ENCODE measurements at regions not wholly inside any gene's neighbourhood (a gene's known extent, or its start where the extent isn't known, plus 50 kb on each side); places are given as distances from the start of the nearest gene placed in this dataset.

DNA sequence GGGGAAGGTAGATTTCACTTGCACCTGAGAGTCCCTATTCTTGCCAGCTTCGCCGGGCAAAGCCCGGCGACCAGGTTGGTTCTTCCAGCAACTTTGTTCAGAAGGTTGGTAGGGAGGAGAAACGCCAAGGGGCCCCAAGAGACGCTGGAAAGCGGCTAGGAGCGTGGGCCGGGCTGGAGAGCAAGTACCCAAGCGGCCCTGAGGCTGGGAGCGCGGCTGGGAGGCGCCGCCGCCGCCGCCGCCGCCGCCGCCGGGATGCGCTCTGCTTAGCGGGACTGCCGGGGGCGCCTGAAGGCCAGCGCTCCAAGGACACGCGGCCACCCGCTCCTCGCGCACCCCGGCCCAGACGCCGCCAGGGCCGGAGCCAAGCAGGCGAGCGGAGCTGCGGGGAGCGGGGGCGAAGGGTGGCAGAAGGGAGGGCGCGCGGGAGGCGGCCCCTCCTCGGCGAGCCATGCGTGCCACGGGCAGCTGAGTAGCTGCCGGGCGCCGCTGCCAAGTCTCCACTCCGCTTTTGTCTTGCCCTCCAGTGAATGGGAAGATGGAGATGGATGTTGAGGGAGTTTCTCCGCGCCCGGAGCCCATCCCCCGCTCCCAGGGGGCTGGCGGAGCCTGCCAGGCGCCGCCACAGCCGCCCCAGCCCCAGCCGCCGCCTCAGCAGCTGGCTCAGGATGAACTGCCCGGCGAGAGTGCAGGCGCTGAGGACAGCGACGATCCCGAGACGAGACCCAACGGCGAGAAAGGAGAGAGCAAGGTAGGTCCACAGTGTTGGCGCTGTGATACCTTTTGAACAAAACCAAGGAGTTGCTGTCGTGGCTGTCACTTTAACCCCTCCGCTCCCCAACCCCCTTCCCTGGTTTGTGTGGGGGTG lies 227.4 kb upstream of the AZI2 start:
- Mint-ChIP-seq H3K27me3 (peaks cover 40 to 45% of the 10 kb centered on the region in 2 donors), H3K27ac (no peak overlapping the region), H3K9me3 (no peaks in the 10 kb centered on the region), H3K36me3 (no peaks in the 10 kb centered on the region), H3K4me1 (peaks cover 0 to 6% of the 10 kb centered on the region in 2 donors), H3K4me3 (no peak overlapping the region)
- ATAC-seq (replicated peaks) (no peak), DNase-seq (no peak)

DNA sequence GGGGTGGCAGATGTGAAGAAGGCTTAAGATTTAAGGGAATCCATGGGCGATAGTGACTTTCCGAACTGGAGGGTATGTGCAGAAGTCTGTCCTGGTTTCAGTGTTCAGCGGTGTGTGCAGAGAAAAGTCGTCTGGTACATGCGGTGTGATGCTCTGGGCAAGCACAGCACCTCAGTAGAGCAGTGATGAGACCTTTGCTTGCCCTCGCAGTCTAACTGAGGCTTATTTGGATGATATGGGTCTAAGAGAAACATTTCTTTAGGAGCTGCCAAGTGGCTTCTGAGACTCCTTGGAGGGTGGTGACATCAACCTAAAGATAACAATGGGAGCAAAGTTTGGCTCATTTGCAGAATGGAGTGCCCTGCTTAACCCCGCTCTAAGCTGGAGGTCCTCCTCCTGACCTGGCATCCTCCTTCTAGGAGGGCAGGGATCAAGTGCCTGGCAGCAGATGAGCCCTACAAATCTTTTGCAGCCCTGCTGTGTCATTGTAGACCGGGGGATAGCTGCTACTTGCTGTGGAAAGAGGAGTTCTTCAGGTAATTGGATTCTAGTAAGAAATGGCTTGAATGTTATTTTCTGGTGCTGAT lies 228.1 kb upstream of the AZI2 start:
- Mint-ChIP-seq H3K4me3 (no peak overlapping the region), H3K9me3 (no peaks in the 10 kb centered on the region), H3K36me3 (no peaks in the 10 kb centered on the region), H3K27me3 (peaks cover 40 to 45% of the 10 kb centered on the region in 2 donors), H3K27ac (no peak overlapping the region), H3K4me1 (peaks cover 0 to 6% of the 10 kb centered on the region in 2 donors)
- ATAC-seq (replicated peaks) (no peak), DNase-seq (no peak)

DNA sequence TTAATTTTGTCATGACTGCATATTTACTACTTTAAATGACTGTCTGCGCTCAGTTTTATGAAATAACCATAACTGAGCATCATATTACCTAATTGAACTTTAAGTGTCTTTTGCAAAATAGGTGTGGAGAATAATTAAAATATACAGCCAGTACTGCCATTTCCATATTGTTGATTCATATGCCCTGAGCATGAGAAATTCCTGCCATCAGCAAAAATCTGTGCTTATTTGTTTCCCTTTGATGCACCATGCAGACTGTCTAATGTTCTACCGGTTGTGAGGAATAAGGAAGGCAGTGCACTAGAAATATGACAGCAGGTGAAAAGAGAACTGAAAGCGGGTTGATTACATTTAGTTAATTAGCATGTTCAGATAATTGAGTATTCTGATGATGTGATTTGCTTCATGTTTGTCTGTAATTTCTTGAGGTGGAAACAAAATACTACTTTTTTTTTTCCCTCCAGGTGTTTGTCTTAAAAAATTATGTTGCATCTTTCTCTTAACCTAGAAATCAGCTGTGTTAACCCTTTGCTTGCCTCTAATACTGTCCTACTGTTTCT lies 229.4 kb upstream of the AZI2 start:
- H3K4me1 Mint-ChIP-seq = peaks cover 0 to 6% of the 10 kb centered on the region in 2 donors
- peaks cover 40 to 45% of the 10 kb centered on the region in 2 donors for H3K27me3 Mint-ChIP-seq
- H3K4me3 Mint-ChIP-seq = no peak overlapping the region
- no peak overlapping the region for H3K27ac Mint-ChIP-seq
- no peaks in the 10 kb centered on the region for H3K9me3 Mint-ChIP-seq
- ATAC-seq (replicated peaks) (no peak), DNase-seq (no peak)
- H3K36me3 Mint-ChIP-seq = no peaks in the 10 kb centered on the region

DNA sequence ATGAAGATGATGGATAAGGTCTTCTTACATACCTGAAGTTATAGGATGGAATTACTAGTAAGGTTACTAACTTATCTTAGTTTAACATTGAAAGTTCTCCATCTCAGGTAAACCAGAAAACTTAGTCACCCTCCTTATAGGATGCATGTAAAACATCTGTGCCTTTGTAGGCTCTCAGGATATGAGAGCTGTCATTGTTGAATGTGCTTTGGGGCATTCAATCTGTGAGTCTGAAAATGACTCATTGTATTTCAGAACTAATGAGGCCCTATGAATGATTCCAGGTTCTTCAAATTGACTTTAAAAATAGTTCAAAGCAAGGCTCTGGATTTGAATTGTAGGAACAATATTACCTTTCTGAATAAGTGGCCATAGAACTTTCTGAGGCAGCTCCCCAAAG lies 237.7 kb upstream of the AZI2 start:
- no peaks in the 10 kb centered on the region for H3K4me1 Mint-ChIP-seq

DNA sequence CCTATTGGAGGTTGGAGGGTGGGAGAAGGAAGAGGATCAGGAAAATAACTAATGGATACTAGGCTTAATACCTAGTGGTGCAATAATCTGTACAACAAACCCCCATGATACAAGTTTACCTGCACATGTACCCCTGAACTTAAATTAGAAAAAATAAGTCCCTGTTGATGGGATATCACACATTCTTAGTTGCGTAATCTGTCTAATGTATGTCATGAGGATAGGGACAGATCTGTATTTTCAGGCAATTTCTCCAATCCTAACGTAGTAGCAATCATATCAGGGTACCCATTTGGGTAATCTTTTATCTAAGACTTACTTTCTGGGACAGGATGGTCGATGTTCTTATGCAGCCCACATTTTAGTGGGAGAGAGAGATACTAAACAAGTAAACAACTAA lies 239.1 kb upstream of the AZI2 start:
- Mint-ChIP-seq H3K27me3 (no peaks in the 10 kb centered on the region), H3K27ac (no peak overlapping the region)
- ATAC-seq (replicated peaks) = no peak

More for the DNA sequence above, 237.7 kb upstream of the AZI2 start:
- H3K36me3 Mint-ChIP-seq = no peaks in the 10 kb centered on the region
- H3K9me3 Mint-ChIP-seq = peaks cover 0 to 3% of the 10 kb centered on the region in 2 donors
- no peak overlapping the region for H3K27ac Mint-ChIP-seq
- DNase-seq (no peak), ATAC-seq (replicated peaks) (no peak)
- no peak overlapping the region for H3K4me3 Mint-ChIP-seq
- no peaks in the 10 kb centered on the region for H3K27me3 Mint-ChIP-seq

DNA sequence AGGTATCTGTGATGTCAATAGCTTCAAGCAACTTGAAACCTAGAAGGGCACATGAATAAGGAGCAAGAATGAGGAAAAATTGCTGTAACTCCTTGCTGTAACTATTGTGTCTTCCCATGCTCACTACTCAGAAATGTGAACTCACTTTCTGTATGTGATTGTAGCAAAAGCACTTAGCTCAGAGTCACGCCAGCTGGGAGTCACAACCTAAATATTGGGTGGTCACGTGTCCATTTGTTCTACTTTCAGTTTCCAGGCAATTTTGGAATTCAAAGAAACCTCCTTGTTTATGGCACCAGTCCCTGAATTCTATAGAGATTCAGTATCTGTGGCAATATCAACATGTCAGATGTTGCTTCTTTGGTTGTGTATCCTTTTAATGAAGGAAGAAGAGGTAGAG lies 241.6 kb upstream of the AZI2 start:
- no peak overlapping the region for H3K4me3 Mint-ChIP-seq
- no peak overlapping the region for H3K27ac Mint-ChIP-seq
- no peak for ATAC-seq (replicated peaks)

More for the DNA sequence above, 239.1 kb upstream of the AZI2 start:
- Mint-ChIP-seq H3K9me3 (peaks cover 0 to 3% of the 10 kb centered on the region in 2 donors), H3K36me3 (no peaks in the 10 kb centered on the region), H3K4me1 (no peaks in the 10 kb centered on the region), H3K4me3 (no peak overlapping the region)
- DNase-seq = no peak

DNA sequence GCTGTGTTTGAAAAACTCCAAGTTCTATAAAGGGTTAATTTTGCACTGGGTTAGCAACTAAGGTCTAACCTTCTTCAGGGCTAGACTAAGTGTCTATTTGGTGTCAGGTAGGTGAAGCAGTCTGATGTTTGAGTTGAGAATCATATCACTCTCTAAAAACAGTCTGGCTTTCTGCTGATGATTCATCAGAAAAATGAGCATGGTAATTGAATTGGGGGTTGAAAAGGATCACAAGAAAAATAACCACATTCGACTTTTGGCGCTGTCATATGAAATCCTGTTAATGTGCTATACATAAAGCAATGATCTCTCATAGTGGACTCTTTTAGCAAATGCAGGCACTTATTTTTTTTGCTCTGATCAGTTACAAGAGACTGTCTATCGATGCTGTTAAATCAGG lies 242.2 kb upstream of the AZI2 start:
- DNase-seq (no peak), ATAC-seq (replicated peaks) (no peak)
- H3K27ac Mint-ChIP-seq = no peak overlapping the region
- no peaks in the 10 kb centered on the region for H3K27me3 Mint-ChIP-seq
- no peaks in the 10 kb centered on the region for H3K4me1 Mint-ChIP-seq
- H3K36me3 Mint-ChIP-seq = no peaks in the 10 kb centered on the region
- H3K9me3 Mint-ChIP-seq = peaks cover 0 to 2% of the 10 kb centered on the region in 2 donors
- H3K4me3 Mint-ChIP-seq = no peak overlapping the region

More for the DNA sequence above, 241.6 kb upstream of the AZI2 start:
- Mint-ChIP-seq H3K4me1 (no peaks in the 10 kb centered on the region), H3K27me3 (no peaks in the 10 kb centered on the region), H3K9me3 (peaks cover 0 to 2% of the 10 kb centered on the region in 2 donors), H3K36me3 (no peaks in the 10 kb centered on the region)
- DNase-seq = no peak

DNA sequence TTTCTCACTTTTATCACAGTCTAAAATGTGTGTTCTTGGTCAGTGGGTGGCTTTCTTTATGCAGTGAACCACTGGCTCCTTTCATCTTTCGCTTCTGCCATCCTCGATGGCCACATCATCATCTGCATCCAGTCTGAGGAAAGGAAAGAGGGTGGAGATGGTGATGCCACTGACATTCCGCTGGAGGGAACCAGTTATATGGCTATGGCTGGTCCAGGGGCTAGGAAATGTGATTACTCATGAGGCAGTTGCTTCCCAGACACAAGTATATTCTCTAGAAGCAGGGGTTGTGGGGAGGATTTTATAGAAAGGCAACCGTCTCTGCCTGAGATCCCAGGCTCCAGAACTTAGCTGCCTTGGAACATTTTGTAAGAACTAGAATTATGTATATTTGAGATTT lies 246.7 kb upstream of the AZI2 start:
- H3K27ac Mint-ChIP-seq = no peak overlapping the region

DNA sequence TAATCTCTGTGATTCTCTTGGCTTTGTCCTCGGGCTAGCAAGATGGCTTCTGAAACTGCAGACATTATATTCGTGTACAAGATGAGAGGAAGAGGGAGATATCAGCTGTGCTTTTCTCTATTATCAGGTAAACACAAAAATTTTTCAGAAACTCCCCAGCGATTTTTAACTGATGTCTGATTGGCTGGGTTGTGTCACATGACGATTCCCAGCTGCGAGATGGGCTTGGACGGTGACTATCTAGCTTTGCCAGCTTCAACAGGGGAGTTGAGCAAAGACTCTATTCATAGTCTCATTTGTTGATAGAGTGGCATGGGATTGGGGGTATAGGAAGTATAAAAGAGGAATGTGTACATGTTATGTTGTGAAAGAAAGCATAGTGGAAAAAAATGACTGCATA lies 248.8 kb upstream of the AZI2 start:
- H3K27me3 Mint-ChIP-seq = peaks cover 0 to 3% of the 10 kb centered on the region in 2 donors
- no peak overlapping the region for H3K27ac Mint-ChIP-seq
- no peaks in the 10 kb centered on the region for H3K4me1 Mint-ChIP-seq
- H3K4me3 Mint-ChIP-seq = no peak overlapping the region
- DNase-seq (no peak), ATAC-seq (replicated peaks) (no peak)
- peaks cover 3 to 4% of the 10 kb centered on the region in 2 donors for H3K9me3 Mint-ChIP-seq
- H3K36me3 Mint-ChIP-seq = no peaks in the 10 kb centered on the region

More for the DNA sequence above, 246.7 kb upstream of the AZI2 start:
- DNase-seq = no peak
- H3K4me1 Mint-ChIP-seq = no peaks in the 10 kb centered on the region
- peaks cover 0 to 3% of the 10 kb centered on the region in 2 donors for H3K27me3 Mint-ChIP-seq
- peaks cover 3 to 4% of the 10 kb centered on the region in 2 donors for H3K9me3 Mint-ChIP-seq
- ATAC-seq (replicated peaks) = no peak
- H3K4me3 Mint-ChIP-seq = no peak overlapping the region
- no peaks in the 10 kb centered on the region for H3K36me3 Mint-ChIP-seq

DNA sequence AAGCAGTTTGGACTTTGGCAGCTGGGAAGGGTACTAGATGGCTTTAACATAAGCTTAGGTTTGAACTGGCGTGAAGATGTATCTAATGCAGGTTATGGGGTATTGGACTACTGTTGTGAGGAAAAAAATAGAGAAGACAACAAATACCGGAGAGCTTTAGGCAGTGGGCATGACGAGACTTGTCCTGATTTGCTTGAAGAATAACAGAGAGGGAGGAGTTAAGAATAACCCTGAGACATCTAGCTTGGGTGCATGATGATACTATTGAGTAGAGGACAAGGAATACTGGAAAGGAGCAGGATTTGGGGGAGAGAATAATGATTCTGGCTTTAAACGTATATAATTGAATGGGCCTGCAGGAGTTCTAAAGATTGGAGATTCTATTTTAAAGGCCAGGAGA lies 249.5 kb upstream of the AZI2 start:
- H3K27me3 Mint-ChIP-seq = peaks cover 0 to 3% of the 10 kb centered on the region in 2 donors
- H3K27ac Mint-ChIP-seq = no peak overlapping the region
- no peak overlapping the region for H3K4me3 Mint-ChIP-seq
- peaks cover 3 to 4% of the 10 kb centered on the region in 2 donors for H3K9me3 Mint-ChIP-seq
- no peak for ATAC-seq (replicated peaks)
- no peaks in the 10 kb centered on the region for H3K4me1 Mint-ChIP-seq
- no peak for DNase-seq
- H3K36me3 Mint-ChIP-seq = no peaks in the 10 kb centered on the region

DNA sequence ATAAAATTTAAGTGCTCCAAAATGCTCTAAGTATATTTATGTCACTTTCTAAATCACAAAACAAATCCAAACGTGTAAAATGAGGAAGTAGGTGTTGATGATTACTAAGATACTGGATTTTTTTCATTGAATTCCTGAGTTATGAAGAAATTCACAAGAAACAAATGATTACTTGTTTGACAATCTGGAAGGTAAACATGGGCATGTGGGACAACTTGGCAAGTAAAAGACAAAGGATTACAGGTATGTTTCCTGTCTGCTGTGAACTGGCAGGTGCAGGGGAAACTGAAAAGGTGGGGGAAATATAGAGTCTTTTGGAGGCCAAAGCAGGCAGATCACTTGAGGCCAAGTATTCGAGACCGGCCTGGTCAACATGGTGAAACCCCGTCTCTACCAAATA lies 252.7 kb upstream of the AZI2 start:
- ATAC-seq (replicated peaks) = no peak
- no peaks in the 10 kb centered on the region for H3K36me3 Mint-ChIP-seq
- peaks cover 0 to 3% of the 10 kb centered on the region in 2 donors for H3K27me3 Mint-ChIP-seq
- no peaks in the 10 kb centered on the region for H3K4me1 Mint-ChIP-seq
- H3K9me3 Mint-ChIP-seq = peaks cover 3 to 4% of the 10 kb centered on the region in 2 donors
- no peak for DNase-seq
- H3K27ac Mint-ChIP-seq = no peak overlapping the region
- H3K4me3 Mint-ChIP-seq = no peak overlapping the region

DNA sequence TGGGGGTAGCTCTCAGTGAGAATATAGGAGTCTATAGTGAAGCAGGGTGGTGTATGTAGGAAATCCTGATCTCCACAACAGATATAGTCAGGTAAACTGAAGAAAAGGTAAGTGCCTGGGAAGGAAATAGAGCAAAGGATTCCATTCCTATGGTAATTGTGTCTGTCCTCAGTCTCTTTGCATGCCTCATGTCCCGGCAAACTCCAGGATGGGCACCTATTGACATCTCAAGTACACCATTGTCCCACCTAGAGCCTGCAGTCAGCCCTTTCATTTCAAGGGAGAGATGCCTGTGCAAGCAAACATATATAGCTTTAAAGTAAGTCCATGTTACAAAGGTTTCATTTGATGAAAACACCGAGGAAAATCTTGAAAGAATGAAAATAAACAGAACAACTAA lies 257.7 kb upstream of the AZI2 start:
- no peak for ATAC-seq (replicated peaks)
- DNase-seq = no peak
- Mint-ChIP-seq H3K4me1 (no peaks in the 10 kb centered on the region), H3K9me3 (no peaks in the 10 kb centered on the region), H3K4me3 (no peak overlapping the region), H3K27ac (no peak overlapping the region), H3K27me3 (no peaks in the 10 kb centered on the region), H3K36me3 (no peaks in the 10 kb centered on the region)

DNA sequence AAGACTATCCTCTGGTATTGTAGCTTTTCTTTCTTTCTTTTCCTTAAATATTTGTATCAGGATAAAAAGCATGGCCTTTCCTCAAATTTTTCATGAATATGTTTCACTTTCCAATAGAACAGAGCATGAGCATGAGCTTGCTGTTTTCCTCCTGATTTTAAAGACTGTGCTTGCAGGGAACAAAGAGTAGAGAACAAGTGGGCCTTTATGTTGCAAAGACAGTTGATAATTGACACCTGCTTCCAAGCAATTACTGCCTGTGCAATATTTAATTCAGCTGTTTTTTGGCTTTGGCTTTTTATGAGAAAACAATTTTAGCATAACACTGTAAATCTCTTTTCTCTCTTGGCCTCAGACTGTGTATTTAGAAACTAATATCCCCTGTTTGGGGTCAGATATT lies 263.6 kb upstream of the AZI2 start:
- H3K9me3 Mint-ChIP-seq = no peaks in the 10 kb centered on the region
- no peaks in the 10 kb centered on the region for H3K4me1 Mint-ChIP-seq
- ATAC-seq (replicated peaks) = no peak
- no peak overlapping the region for H3K4me3 Mint-ChIP-seq
- H3K27me3 Mint-ChIP-seq = no peaks in the 10 kb centered on the region
- no peaks in the 10 kb centered on the region for H3K36me3 Mint-ChIP-seq
- DNase-seq = no peak
- H3K27ac Mint-ChIP-seq = no peak overlapping the region

DNA sequence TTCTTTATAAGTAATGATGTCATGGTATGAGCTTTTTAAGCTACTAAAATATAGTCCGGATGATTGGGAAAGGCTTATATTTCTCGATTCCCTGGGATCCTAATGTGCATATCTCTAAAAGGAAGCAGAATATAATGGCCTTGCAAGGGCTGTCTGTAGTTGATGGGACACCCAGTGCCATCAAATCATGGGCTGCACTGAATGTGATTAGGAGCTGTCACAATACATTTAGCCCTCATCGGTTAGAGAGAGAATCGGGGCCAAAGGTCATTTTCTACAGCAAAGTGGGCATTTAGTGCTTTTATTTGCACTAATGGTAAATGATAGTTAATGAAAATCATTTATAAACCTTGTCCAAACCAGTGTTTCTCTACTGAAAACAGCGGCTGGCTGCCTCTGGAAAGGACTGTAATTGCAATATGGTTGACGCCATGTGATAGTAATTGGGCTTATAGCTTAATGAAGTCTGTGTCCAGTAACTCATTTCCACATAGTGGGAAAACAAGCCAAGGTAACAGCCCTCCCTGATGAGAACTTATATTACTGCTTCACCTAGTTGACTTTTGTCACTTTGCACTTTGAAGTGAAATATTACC lies 265.0 kb upstream of the AZI2 start:
- DNase-seq (no peak), ATAC-seq (replicated peaks) (no peak)
- no peaks in the 10 kb centered on the region for H3K4me1 Mint-ChIP-seq
- H3K9me3 Mint-ChIP-seq = no peaks in the 10 kb centered on the region
- H3K4me3 Mint-ChIP-seq = no peak overlapping the region
- no peaks in the 10 kb centered on the region for H3K27me3 Mint-ChIP-seq
- H3K36me3 Mint-ChIP-seq = no peaks in the 10 kb centered on the region
- no peak overlapping the region for H3K27ac Mint-ChIP-seq
